ENCODE measurements at regions not wholly inside any gene's neighbourhood (a gene's known extent, or its start where the extent isn't known, plus 50 kb on each side); places are given as distances from the start of the nearest gene placed in this dataset.

DNA sequence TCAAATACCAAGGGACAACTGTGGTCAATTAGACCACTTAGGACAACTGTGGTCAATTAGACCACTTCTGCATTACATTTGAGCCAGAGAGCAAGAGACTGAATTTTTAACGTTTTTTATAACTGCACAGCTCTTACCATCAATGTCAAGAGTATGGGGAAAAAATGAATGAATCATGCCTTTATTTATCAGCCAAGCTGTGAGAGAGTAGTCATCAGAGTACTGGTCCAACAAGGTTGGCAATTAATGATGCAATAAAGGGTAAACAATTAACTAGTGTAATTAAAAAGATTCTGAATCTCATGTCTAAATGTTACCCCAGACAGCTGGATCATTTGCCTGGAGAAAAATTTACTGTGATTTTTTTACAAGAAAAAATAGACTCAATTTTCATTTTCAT lies 381.1 kb downstream of the LIG4 start:
- H3K27ac ChIP-seq: no peak overlapping the region
- TF ChIP-seq, protein P1, sequence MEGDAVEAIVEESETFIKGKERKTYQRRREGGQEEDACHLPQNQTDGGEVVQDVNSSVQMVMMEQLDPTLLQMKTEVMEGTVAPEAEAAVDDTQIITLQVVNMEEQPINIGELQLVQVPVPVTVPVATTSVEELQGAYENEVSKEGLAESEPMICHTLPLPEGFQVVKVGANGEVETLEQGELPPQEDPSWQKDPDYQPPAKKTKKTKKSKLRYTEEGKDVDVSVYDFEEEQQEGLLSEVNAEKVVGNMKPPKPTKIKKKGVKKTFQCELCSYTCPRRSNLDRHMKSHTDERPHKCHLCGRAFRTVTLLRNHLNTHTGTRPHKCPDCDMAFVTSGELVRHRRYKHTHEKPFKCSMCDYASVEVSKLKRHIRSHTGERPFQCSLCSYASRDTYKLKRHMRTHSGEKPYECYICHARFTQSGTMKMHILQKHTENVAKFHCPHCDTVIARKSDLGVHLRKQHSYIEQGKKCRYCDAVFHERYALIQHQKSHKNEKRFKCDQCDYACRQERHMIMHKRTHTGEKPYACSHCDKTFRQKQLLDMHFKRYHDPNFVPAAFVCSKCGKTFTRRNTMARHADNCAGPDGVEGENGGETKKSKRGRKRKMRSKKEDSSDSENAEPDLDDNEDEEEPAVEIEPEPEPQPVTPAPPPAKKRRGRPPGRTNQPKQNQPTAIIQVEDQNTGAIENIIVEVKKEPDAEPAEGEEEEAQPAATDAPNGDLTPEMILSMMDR (conservative IDR thresholded peaks at IDR 0.05): no peak

DNA sequence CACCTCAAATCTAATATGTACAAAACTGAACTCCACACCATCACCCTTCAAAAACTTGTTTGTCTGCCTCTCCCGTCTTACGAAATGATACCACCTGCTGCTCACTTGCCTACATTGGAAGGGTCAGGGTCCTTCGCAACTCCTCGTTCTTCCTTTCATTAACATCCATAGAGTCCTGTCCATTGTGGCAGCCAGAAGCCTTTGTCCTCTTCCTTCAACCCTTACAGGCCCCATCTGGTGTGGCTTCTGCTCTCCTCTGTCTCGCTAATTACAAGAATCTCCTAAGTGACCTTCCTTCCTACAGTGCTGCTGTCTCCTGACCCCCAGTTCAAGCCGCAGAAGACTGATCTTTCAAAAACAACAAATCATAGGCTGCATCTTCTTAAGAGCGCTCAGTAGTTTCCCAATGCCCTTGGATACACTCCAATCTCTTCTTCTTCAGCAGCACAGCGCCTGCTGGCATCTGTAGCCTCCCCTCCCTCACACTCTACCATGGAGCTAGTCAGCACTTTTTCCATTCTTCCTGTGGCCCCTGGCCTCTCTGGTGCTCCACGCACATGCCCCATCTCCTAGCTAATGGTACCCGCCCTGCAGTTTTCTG lies 382.7 kb downstream of the LIG4 start:
- TF ChIP-seq, protein P1 (conservative IDR thresholded peaks at IDR 0.05): no peak
- H3K27ac ChIP-seq: no peak overlapping the region

DNA sequence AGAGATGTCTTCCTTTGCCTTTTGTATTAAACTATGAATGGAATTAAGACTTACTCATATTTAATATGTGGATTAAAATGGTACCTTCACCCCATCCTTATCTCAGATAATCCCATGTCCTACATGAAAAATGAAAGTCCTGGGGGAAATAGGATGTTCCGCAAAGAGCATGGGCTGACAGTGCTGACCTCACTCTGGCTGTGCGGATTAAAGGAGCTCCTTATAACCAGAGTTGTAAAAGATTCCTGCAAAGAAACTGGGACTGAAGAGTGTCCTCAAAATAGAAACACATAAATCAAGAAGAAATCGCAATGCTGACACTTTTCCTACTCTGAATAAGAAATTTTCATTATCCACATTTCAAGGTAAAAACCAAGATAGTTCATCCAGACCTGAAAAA lies 384.5 kb downstream of the LIG4 start:
- TF ChIP-seq, protein P1 (conservative IDR thresholded peaks at IDR 0.05): no peak
- no peak overlapping the region for H3K27ac ChIP-seq

DNA sequence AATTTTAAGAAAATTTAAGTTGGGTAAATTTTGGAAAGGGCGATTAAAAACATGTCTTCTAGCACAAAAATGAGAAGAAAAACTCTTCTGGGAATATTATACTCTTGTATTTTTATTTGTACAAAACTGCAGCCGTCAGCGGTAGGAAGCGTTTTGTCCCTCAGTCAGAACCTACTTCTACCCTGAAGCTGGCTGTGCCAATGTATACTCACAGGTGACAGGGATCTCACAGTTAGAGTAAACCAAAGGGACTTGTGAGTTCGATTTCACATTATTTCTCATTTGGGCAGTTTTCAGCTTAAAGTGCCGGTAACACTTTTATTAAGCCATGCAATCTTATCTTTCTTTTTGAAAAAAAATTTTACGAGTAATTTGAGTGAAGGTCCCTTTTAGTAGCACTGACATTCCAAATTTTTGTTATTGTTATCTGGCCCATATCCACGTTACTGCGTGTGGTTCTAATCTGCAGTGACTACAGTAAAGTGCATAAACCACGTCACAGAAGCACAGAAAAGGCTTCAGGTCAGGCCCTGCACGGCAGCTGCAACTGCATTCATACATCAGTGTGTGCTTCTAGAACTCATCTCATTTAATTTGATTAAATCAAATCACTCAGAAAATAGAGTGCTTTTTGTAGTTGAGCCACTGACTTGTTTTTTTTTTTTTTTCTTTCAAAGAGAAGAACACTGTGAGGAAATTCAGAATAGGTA lies 387.3 kb downstream of the LIG4 start:
- no peak overlapping the region for H3K27ac ChIP-seq
- TF ChIP-seq, protein P1 (conservative IDR thresholded peaks at IDR 0.05): no peak

DNA sequence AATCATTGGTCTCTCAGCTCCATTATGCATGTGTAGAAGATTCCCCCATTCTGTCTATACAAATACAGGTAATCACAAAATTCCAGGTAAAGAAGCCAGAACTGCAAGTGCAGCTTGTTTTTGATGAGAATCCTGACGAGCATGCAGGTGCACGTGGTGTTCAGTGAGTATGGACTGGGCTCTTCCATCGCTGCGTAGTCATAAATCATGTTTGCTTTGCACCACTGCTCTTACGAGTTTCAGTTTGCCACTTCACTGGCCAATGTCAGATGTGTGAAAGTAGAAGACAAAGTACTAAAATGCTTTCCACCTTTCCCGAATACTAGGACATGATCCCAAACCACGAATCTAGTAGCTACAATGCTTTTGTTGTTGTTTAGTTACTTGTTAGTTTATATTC lies 390.7 kb downstream of the LIG4 start:
- H3K27ac ChIP-seq: no peak overlapping the region
- TF ChIP-seq, protein P1 (conservative IDR thresholded peaks at IDR 0.05): no peak

GRCh38 chr13:107822006-107822405 lies 393.3 kb downstream of the LIG4 start:
- H3K27ac ChIP-seq: no peak overlapping the region
- TF ChIP-seq, protein P1 (conservative IDR thresholded peaks at IDR 0.05): no peak

- TF ChIP-seq, protein P1 (conservative IDR thresholded peaks at IDR 0.05): no peak
Observed at GRCh38 chr13:107821492-107821891, 393.8 kb downstream of the LIG4 start.

More at GRCh38 chr13:107821492-107821891, 393.8 kb downstream of the LIG4 start:
- H3K27ac ChIP-seq: no peak overlapping the region

Data from VCaP (cell line).